Anterior cingulate cortex (tissue), 58 donors: ENCODE measurements at regions not wholly inside any gene's neighbourhood (a gene's known extent, or its start where the extent isn't known, plus 50 kb on each side); places are given as distances from the start of the nearest gene placed in this dataset.

ENCODE experiments used
- DNase-seq, 58 donors: peaks; one replicate each; lab custom pipeline; 2025; lab: John Stamatoyannopoulos, UW

DNA sequence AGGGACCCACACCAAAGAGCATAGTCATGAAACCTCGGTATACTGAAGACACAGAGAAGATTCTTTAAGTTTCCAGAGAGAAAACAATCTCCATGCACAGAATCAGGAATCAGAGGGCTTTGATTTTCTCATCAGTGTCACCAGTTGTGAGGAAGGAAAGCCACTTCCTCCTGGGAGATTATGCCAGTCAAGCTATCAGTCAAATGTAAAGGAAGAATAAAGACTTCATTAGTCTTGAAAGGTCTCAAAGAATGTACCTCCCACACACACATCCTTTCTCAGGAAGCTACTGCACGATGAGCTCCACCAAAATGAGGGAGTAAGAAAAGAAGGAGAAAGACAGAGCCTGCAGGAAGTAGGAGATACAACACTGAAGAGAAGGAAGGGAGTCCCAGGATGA, 486.3 kb downstream of the SHQ1 start:
- no peak for DNase-seq

DNA sequence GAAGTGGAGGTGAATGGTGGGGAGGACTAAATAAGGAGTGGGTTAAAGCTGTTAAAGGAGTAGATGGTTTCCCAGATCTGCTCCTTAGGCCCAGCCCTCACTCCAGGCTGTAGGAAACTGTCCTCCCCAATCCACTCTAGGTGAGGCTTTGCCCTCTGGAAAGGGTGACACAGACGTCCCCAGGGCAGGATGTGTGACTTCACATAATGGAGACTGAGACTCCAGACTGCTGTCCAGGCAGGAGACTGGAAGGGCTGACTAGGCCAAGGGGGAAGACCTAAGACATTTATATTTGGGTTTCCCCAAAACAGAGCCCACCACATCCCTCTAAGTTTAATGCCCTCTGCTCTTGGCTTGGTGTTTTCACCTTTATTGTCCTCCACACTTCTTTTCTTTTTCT, 488.5 kb downstream of the SHQ1 start:
- no peak for DNase-seq

DNA sequence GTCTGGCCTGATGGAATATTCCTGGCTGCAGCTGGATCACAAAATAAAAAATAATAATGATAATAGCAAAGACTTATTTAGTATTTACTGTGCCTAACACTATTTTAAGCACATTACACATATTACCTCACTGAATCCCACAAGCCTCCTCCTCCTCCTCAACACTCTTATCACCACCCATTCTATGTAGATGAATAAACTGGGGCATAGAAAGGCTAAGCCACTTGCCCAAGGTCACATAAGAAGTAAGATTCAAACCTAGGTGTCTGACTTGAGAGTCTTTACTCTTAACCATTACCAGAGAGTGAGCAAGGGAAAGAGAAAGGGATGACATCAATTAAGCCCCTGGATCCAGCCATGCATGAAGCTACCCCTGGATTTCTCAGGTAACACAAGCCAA, 493.1 kb downstream of the SHQ1 start:
- DNase-seq, result no peak

DNA sequence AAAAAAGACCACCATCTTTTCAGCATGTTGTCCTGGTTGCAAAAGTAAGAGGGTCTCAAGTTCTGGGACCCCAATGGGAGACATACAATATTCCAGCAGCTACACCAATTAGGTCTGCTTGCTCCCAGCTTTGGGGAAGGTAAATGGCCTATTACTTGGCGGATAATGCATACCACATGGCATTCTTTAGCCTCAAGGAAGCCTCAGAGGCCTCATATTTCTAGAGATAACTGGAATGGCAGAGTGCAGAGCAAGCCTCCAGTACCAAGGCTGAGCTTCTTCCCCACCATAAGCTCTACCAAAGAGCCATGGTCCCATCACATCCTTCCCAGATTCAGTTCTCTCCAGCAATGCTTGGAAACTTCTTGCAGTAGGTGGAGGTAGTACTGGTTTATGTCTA, 493.8 kb downstream of the SHQ1 start:
- DNase-seq, result no peak

DNA sequence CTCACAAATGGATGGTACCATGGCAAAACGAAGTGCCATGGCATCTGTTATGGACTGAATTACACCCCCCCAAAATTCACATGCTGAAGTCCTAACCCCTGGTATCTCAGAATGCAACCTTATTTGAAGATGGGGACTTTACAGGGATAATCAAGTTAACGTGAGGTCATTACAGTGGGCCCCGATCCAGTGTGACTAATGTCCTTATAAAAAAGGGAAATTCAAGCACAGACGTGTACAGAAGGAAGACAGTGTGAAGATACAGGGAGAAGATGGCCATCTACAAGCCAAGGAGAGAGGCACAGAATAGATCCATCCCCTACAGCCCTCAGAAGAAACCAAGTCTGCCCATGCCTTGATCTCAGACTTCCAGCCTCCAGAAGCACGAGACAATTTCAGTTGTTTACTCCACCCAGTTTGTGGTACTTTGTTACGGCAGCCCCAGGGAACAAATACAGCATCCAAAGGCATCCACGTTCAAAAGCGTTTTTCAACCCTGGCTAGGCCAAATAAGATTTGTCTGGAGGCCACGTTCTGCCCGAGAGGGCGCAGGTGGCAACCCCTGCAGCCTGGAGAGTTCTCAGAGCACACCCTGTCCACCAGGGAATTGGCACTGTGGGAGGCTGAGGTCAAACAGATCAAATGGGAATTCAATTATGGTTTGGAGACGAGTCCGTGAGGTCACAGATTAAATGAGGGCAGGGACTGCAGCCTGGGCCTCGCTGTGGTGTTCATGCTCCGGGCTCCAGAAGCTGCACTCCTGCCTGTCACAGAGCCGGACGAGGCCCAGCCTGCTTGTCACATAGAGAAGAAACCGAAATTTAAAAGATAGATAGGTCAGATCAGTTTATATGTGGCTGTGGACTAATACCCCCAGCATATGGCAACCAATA, 494.8 kb downstream of the SHQ1 start:
- DNase-seq, result no peak

DNA sequence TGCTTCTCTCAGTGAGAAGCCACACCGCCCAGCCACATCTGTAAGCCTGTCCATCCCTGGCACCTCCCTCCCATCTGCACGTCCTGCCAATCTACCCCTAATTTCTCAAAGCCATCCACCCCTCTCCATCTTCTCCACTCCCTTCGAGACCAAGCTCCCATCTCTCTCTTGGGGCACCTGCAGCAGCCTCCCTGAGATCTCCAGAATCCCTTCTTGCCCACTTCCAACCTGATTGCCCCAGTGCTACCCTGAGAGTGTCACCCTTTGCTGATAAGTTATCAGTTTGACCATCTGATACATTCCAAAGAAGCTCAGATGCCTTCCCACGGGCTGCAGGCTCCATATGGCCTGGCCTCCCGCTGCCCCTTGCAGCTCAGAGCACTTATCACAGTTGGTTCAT, 496.1 kb downstream of the SHQ1 start:
- no peak for DNase-seq

DNA sequence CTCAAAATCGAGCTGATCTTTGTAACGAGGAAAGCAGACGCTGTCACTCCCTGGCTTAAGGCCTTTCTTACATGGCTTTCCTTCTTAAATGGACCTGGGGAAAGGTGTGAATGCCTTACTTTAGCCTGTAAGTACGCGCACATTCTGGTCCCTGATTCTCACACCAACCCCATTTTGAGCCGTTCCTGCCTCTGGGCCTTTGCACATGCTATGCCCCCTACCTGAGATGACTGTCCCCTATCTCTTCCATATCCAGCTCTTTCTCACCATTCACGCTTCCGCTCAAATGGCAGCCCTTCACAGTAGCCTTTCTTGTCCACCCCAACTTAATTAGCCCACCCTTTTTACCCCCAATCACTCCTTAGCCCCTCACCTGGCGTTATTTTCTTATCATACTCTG, 496.7 kb downstream of the SHQ1 start:
- DNase-seq, result no peak

DNA sequence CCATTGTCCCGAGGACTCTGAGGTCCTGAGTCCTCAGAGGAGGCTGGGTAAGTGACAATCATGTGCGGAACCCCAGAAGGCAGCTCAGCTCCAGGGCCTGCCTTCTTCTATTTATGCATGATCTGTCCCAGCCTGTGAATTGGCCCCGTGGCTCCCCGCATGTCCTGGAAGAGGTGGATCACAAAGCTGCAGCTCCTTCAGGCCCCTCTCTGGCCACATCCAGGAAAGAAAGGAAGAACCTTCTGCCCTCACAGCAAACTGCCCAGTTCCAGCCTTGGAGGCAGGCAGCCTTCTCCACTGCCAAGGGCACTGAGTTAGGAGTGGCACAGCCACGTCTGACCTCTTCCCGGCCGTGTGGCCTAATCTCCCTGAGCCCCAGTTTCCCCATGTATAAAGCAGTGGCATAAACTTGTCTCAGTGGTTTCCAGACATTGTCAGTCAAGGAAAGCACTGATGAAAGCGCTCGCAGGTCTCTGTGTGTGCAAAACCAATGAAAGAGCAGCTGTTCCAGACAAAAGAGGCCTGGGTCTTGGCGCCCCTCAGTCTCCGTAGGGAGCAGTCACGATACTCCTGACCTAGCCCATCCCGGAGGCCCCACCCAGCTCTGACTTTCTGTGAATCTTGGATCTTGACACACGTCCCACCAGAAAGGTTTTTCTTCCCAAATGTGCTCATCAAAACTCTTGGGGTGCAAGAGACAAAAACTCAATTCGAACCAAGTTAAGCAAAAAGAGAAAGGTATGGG, 497.3 kb downstream of the SHQ1 start:
- peak in 1 of 58 donors; percentile 9 for DNase-seq

DNA sequence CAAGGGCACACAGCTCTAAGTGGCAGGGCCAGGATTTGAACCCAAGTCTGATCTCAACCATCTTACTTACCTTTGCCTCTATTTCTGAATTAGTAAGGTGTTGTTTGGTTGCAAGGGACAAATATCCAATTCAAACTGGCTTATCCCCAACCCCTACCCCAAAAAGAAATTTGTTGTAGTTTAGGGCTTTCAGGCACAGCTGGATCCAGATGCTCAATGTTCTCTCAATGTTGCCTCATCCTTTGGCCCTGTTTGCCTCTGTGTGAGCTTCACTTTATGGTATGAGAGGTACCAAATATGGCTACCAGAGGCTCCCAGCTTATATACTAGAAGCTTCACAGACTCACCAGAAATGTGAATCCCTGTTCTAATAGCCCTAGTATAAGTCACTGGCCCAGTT, 499.9 kb downstream of the SHQ1 start:
- DNase-seq, result no peak

DNA sequence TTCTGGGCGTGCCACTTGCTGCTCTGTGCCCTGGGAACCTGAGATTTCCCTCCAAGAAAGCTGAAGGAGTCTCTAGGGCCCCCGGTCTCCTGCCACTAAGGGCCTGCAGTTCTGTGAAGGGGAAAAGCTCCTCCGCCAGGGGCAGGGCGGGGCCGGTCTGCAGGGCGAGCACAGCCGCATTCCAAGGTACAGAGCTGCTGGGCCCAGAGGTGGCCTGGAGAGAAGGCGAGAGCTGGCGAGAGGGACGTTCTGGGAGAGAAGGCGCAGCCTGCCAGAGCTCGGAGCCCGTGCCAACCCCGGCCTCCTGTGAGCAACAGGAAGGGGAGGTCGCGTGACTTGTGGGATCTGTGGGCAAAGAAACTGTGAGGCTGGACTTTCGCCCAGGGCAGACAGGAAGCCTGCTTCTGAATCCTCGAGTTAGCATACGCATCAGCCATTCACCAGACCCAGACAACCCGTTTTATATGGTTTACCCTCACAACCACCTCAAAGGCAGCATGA, 500.4 kb downstream of the SHQ1 start:
- DNase-seq, result peak in 38 of 58 donors; percentile 11 to 74 (median 36)

DNA sequence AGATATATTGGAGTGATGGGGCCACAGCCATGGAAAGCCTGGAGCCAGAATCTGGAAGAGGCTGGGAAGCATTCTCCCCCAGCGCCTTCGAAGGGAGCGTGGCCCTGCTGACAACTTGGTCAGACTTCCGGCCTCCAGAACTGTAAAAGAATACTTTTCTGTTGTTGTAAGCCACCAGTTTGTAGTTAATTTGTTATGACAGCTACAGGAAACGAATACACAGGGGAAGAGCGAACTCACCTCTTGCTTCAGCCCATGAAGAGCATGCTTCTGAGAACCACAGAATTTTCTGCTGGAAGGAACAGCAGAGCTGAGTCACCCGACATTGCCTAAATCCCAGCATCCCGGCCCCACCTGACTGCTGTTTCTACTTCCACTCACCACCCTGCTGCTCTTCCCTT, 501.7 kb downstream of the SHQ1 start:
- no peak for DNase-seq

DNA sequence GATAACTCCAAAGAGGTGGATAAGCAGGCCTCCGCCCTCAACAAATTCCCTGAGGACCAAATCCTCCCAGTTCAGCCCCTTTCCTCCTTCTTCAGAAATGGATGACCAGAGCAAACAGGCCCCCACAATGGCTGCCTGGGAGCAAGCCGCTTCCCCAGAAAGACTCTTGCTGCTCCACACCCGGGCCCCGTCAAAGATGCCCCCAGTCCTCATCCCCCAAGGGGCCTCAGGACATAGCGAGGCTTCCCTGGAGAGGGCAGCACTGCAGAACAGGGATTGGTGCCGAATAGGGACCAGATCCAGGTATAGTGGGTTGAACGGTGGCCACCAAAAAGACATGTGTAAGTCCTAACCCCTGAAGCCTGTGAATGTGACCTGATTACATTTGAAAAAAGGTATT, 502.3 kb downstream of the SHQ1 start:
- DNase-seq, result no peak

DNA sequence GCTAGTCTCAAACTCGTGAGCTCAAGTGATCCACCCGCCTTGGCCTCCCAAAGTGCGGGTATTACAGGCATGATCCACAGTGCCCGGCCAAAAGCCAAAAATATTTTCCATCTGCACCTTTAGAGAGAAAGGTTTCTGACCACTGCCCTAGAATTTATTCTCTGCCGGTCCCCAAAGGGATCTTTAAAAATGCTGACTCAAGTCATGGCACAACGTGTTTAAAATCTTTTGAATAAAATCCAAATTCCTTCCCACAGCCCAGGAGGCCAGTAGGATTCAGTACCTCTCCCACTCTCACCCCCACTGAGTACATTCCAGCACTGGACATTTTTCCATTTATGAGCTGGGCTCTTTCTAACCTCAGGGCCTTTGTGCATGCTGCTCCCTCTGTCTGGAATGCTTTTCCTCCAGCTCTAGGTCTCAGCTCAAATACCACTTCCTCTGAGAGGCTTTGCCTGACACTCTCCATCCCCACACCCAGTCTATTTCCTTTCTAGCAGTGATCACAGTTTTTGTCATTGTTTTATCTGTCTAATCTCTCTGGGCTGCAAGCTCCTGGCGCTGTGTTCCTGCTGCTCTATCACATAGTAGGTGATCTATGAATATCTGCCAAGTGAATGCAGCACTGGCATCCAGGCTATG, 502.9 kb downstream of the SHQ1 start:
- no peak for DNase-seq

DNA sequence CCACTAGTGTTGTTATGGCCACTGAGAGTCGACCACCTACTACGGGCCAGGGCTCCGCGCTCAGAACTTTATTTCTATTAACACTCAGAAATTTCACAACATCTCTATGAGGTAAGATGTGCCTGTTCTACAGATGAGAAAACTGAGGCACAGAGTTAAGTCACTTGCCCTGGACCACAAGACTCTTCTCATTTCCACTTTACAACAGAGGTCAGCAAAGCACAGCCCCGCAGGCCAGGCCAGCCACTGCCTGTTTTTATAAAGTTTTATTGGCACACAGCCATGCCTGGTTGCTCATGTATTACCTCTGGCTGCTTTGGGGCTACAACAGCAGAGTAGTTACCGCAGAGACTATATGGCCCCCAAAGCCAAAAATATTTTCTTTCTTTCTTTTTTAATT, 503.6 kb downstream of the SHQ1 start:
- no peak for DNase-seq

DNA sequence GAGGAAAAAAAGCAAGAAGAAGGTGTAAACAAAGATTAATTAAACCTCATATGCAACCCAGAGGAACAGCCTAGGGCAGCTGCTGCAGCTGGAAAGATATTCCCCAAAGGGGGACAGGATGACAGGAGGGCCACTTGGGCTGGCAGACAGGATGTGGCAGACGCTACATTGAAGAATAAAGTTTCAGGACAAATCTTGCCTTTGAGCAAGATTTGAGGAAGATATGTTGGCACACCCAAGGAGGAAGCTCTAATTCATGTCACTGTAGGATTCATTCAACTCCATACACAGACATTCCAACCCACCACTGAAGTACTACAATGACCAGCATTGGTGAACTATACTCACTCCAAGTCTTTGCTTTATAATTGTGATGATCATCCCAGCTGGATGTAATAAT, 504.0 kb downstream of the SHQ1 start:
- no peak for DNase-seq

DNA sequence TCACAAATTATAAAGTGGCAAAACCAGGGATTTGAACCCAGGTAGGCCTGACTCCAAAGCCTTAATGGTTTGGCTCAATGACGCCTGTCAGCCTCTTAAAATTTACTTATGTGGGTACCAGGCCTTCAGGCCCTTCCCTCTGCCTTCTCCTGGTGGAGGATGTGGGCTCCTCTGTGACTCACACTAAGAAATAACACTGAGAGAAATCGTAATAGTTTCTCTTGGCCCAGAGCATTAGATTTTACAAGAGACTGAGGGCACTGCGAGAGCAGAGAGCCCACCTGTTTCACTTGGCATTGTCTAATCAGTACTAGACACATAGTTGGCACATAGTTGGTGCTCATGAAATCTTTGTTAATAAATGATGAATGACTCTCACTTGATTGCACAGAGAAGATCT, 505.2 kb downstream of the SHQ1 start:
- no peak for DNase-seq

DNA sequence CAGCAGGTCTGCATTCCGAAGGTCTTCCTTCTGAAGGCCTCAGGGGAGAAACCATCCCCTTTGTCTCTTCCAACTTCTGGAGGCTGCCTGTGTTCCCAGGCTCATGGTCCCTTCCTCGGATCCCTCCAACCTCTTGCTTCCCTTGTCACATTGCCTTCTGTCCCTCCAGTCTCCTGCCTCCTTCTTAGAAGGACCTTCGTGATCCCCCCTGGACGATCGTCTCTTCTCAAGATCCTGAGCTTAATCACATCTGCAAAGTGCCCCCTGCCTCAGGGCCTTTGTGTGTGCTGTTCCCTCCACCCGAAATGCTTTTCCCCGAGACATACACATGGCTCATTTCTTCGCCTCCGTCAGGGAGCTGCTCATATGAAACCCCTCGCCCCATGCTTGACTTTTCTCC, 505.8 kb downstream of the SHQ1 start:
- DNase-seq, result no peak

DNA sequence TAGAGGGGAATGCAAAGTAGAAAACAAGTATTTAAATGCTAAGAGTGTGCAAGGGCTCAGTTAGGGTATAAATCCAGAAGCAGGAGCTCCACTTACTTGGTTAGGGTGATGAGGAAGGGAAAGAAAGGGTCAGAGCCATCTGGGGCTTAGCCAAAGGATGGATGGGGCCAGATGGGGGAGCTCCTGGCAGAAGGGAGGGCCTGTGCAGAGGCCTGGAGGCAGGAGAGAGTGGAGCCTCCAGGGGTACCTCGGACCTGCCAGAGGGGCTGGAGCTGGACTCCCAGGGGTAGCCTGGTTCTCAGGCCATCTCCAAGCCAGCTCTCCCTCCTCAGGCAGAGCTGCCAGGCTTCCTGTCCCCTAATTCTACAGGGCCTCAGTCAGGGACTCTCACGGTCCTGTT, 506.3 kb downstream of the SHQ1 start:
- no peak for DNase-seq

DNA sequence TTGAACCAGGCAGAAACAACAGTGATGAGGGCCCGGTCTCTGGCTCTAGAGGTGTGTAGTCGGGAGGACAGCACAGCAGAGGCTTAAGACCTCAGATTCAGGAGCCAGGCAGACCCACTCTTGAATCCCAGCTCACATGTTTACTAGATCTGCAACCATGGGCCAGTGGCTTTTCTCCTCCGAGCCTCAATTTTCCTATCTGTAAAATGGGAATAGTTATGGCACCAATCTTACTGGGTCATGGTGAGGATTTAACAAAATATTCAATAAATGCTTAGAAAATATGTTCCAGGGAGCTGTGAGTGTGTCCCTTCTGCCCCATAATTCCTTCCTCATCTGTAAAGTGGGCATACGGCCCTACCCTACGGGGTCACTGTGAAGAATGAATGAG, 506.9 kb downstream of the SHQ1 start:
- no peak for DNase-seq

DNA sequence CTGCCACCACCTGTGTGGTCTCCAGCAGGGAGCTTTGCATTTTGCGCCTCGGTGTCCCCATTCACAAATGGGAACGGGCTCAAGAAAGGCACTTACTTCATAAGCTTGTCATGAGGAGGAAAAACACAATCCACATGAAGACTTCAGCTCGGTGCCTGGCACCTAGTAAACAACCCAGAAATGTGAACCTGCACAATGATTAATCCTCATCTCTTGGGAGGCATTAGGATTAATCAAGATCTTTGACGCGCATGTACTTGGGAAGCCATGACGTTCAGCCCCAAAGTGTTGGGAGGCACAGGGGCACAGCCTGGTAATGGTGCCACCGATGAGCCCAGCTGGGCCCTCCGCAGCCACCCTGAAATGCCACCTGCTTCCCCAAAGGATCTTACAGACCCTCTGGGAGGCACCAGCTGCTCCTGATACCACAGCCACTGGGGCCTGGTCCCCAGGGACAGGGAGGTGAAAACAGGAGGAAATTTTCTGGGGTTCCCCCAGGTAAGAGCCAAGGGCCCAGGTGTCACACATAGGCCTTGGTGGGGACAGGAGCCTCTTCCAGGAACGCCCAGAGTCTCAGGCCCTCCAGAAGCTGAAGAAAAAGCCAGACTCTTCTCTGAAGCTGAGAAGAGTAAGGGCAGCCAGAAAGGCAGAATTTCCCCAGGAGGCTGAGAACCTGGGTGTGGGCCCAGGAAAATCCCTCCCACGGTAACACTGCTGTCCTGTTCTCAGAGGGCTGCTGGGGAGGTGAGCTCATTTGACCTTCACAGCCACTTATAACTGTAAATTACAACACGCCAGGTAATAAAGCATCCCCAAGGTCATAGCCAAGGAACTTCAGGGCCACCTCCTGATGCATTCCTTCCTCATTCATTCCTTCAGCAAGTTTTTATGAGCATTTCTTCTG, 507.5 kb downstream of the SHQ1 start:
- no peak for DNase-seq
